ENCODE measurements at regions not wholly inside any gene's neighbourhood (a gene's known extent, or its start where the extent isn't known, plus 50 kb on each side); places are given as distances from the start of the nearest gene placed in this dataset.
"Not testable (repeated sequence)": the region's sequence is repeated elsewhere in the genome, so short reads cannot be mapped to it uniquely, and the experiment has no call there.

DNA sequence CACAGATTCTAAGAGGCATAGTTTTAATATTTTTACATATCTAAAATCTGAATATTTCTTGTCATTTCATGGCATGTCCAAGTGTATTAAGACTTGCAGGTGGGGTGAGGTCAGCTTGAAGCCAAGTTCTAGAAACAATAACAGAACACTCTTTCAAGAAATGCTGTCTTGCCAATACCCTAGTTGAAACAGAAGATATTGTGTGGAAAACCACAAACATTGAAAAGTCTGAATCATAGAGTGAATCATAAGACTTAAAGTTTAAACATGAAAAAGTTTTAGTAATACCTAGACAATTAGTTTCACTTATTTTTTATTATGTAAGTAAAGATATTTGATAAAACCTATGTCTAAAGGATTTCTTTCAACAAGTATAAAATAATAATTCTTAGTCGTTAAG, 191.5 kb upstream of the CAND1 start:
- Histone ChIP-seq H3K27ac (ENCODE audit: low read depth, low read length) (no peak overlapping the region), H3K36me3 (ENCODE audit: control insufficient read depth in 5 of 5, insufficient read depth in 5 of 5, low read length in 5 of 5) (no peaks in the 10 kb centered on the region), H3K9ac (ENCODE audit: low read length in 5 of 5) (no peak overlapping the region), H3K9me3 (ENCODE audit: control insufficient read depth in 5 of 5, low read length in 5 of 5) (no peaks in the 10 kb centered on the region), H3K27me3 (ENCODE audit: control insufficient read depth in 5 of 5, insufficient read depth in 4 of 5, low read length in 5 of 5) (peaks cover 0 to 2% (median 0%) of the 10 kb centered on the region in 5 donors), H3K4me3 (ENCODE audit: low read depth in 1 of 5, low read length in 5 of 5) (no peak overlapping the region), H3K4me1 (ENCODE audit: control insufficient read depth in 5 of 5, insufficient read depth in 5 of 5, low read length in 5 of 5) (no peaks in the 10 kb centered on the region)

DNA sequence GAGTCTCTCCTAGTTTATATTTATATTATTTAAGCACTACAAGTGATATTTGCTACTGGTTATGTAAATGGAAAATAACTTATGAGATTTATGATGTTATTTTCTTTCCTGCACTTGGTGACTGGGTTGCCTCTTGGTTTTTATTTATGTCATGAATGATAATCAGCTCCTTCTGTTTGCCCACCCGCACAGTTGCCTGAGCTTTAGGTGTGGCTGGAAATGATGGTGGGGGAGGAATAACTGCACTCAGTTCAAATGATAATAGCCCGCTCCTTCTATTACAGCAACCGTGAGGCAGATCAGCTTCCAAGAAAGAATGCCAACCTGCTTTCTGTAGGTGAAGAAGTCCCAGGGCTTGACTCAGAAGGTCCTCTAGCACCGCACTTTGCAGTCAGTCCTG, 190.2 kb upstream of the CAND1 start:
- H3K36me3 ChIP-seq (ENCODE audit: control insufficient read depth in 5 of 5, insufficient read depth in 5 of 5, low read length in 5 of 5), result no peaks in the 10 kb centered on the region
- no peak overlapping the region for H3K27ac ChIP-seq (ENCODE audit: low read depth, low read length)
- H3K9ac ChIP-seq (ENCODE audit: low read length in 5 of 5), result no peak overlapping the region
- H3K4me3 ChIP-seq (ENCODE audit: low read depth in 1 of 5, low read length in 5 of 5), result no peak overlapping the region
- no peaks in the 10 kb centered on the region for H3K4me1 ChIP-seq (ENCODE audit: control insufficient read depth in 5 of 5, insufficient read depth in 5 of 5, low read length in 5 of 5)
- H3K9me3 ChIP-seq (ENCODE audit: control insufficient read depth in 5 of 5, low read length in 5 of 5), result no peaks in the 10 kb centered on the region
- peaks cover 0 to 2% (median 0%) of the 10 kb centered on the region in 5 donors for H3K27me3 ChIP-seq (ENCODE audit: control insufficient read depth in 5 of 5, insufficient read depth in 4 of 5, low read length in 5 of 5)

DNA sequence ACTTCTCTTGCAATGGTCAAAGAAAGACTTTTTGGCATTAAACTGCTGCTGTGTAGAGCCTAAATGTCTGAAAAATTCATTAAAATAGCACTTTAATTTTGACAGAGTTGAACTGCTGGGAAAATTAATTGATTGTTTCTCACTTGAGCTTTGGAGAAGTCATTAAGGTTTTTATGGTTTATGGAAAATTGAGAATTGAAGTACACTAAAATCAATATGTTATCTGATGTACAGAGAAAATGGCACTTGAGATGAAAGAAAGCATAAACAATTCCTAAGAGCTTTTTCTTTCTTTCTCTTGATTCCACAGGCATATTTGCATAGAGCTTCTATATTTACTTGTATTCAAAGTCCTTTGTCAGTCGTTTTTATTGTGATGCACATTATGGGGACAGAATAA, 188.5 kb upstream of the CAND1 start:
- Histone ChIP-seq H3K9me3 (ENCODE audit: control insufficient read depth in 5 of 5, low read length in 5 of 5) (no peaks in the 10 kb centered on the region), H3K9ac (ENCODE audit: low read length in 5 of 5) (no peak overlapping the region), H3K36me3 (ENCODE audit: control insufficient read depth in 5 of 5, insufficient read depth in 5 of 5, low read length in 5 of 5) (no peaks in the 10 kb centered on the region), H3K27ac (ENCODE audit: low read depth, low read length) (no peak overlapping the region), H3K4me3 (ENCODE audit: low read depth in 1 of 5, low read length in 5 of 5) (no peak overlapping the region), H3K4me1 (ENCODE audit: control insufficient read depth in 5 of 5, insufficient read depth in 5 of 5, low read length in 5 of 5) (no peaks in the 10 kb centered on the region), H3K27me3 (ENCODE audit: control insufficient read depth in 5 of 5, insufficient read depth in 4 of 5, low read length in 5 of 5) (no peaks in the 10 kb centered on the region)

DNA sequence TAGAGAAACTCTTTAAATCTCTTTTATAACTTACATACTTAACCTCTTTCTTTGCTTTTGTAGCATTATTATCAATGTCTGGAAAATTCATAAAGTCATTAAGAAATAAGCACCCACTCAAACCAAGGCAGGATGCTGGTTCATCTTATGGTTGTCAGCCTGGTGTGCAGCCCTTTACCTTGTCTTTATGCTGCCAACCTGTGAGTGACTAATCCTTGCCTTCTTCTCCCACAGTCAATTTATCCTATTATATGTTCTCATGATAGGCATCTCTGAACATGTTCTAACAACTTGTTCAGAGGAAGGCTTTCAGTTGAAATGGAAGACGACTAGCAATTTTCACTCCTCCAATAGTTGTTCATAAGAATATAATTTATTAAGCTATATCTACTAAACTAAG, 186.9 kb upstream of the CAND1 start:
- no peaks in the 10 kb centered on the region for H3K4me1 ChIP-seq (ENCODE audit: control insufficient read depth in 5 of 5, insufficient read depth in 5 of 5, low read length in 5 of 5)
- no peak overlapping the region for H3K27ac ChIP-seq (ENCODE audit: low read depth, low read length)
- no peaks in the 10 kb centered on the region for H3K27me3 ChIP-seq (ENCODE audit: control insufficient read depth in 5 of 5, insufficient read depth in 4 of 5, low read length in 5 of 5)
- H3K9ac ChIP-seq (ENCODE audit: low read length in 5 of 5), result no peak overlapping the region
- H3K4me3 ChIP-seq (ENCODE audit: low read depth in 1 of 5, low read length in 5 of 5), result no peak overlapping the region
- no peaks in the 10 kb centered on the region for H3K9me3 ChIP-seq (ENCODE audit: control insufficient read depth in 5 of 5, low read length in 5 of 5)
- no peaks in the 10 kb centered on the region for H3K36me3 ChIP-seq (ENCODE audit: control insufficient read depth in 5 of 5, insufficient read depth in 5 of 5, low read length in 5 of 5)

DNA sequence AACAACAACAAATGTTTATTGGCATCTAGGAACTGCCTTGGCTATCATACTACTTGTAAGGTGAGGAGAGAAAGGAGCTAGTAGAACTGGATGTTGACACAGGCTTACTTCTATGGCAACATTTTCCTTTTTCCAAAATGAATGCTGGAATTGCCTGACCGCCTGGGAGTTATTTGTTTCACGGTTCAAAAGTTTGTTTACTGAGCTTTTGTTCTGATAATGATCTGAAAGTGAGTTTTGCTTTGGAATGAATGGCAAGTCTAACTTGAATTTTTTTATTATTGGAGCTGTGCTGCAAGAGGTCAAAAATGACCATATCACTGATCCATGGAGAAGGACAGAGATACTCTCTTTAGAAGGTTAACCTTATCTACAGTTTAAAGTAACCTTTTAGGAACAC, 183.5 kb upstream of the CAND1 start:
- H3K27me3 ChIP-seq (ENCODE audit: control insufficient read depth in 5 of 5, insufficient read depth in 4 of 5, low read length in 5 of 5), result no peaks in the 10 kb centered on the region
- H3K4me1 ChIP-seq (ENCODE audit: control insufficient read depth in 5 of 5, insufficient read depth in 5 of 5, low read length in 5 of 5), result no peaks in the 10 kb centered on the region
- no peaks in the 10 kb centered on the region for H3K36me3 ChIP-seq (ENCODE audit: control insufficient read depth in 5 of 5, insufficient read depth in 5 of 5, low read length in 5 of 5)
- H3K27ac ChIP-seq (ENCODE audit: low read depth, low read length), result no peak overlapping the region
- no peaks in the 10 kb centered on the region for H3K9me3 ChIP-seq (ENCODE audit: control insufficient read depth in 5 of 5, low read length in 5 of 5)
- no peak overlapping the region for H3K9ac ChIP-seq (ENCODE audit: low read length in 5 of 5)
- H3K4me3 ChIP-seq (ENCODE audit: low read depth in 1 of 5, low read length in 5 of 5), result no peak overlapping the region

DNA sequence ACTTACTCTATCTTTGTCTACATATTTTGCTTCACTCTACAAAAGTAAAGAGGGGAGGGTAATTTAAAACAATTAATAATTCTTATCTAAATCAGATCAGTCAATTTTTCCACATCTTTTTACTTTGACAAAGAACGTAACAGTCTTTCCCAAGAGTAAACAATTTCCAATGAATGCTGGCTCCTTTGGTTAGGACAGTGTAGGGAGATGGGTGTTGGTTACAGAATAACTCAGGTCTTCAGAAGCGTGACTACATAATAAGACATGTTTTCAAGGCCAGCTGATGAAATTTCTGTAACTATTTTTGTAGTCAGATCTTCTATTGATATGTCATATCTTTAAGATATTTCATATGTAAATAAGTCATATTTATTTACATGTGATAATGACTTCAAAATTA, 183.0 kb upstream of the CAND1 start:
- H3K4me3 ChIP-seq (ENCODE audit: low read depth in 1 of 5, low read length in 5 of 5), result no peak overlapping the region
- H3K36me3 ChIP-seq (ENCODE audit: control insufficient read depth in 5 of 5, insufficient read depth in 5 of 5, low read length in 5 of 5), result no peaks in the 10 kb centered on the region
- no peak overlapping the region for H3K9ac ChIP-seq (ENCODE audit: low read length in 5 of 5)
- H3K9me3 ChIP-seq (ENCODE audit: control insufficient read depth in 5 of 5, low read length in 5 of 5), result no peaks in the 10 kb centered on the region
- H3K27me3 ChIP-seq (ENCODE audit: control insufficient read depth in 5 of 5, insufficient read depth in 4 of 5, low read length in 5 of 5), result no peaks in the 10 kb centered on the region
- no peak overlapping the region for H3K27ac ChIP-seq (ENCODE audit: low read depth, low read length)
- H3K4me1 ChIP-seq (ENCODE audit: control insufficient read depth in 5 of 5, insufficient read depth in 5 of 5, low read length in 5 of 5), result no peaks in the 10 kb centered on the region

DNA sequence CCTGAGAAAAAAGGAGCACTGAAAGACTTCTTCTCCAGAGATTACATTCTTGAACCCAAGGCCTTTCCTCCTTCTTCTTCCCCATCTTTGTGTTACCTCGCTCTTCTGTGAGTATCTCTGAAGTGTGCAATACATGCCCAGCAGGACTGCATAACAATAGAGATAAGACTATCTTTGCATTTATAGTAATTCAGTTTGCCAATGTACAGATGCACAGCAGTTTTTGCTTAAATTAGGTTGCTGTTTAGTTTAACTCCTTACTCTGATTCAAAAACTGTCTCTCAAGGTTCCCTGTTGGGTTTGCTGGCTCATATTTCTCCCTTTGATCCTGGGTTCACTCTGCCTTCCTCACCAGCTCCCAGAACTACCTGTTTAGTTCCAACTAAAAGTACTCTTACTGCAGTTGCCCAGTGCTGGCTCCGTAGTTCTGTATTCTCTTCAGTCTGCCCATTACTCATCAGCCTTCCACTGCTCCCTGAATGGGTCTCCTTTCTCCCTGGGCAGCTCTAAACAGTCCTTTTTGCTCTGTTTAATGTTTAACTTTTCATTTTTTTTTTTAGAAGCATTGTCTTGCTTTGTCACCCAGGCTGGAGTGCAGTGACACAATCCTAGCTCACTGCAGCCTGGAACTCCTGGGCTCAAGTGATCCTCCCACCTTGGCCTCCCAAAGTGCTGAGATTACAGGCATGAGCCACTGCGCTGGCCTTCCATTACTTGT, 180.6 kb upstream of the CAND1 start:
- H3K9ac ChIP-seq (ENCODE audit: low read length in 5 of 5), result no peak overlapping the region
- no peak overlapping the region for H3K4me3 ChIP-seq (ENCODE audit: low read depth in 1 of 5, low read length in 5 of 5)
- H3K9me3 ChIP-seq (ENCODE audit: control insufficient read depth in 5 of 5, low read length in 5 of 5), result no peaks in the 10 kb centered on the region
- no peaks in the 10 kb centered on the region for H3K4me1 ChIP-seq (ENCODE audit: control insufficient read depth in 5 of 5, insufficient read depth in 5 of 5, low read length in 5 of 5)
- H3K27ac ChIP-seq (ENCODE audit: low read depth, low read length), result no peak overlapping the region
- H3K36me3 ChIP-seq (ENCODE audit: control insufficient read depth in 5 of 5, insufficient read depth in 5 of 5, low read length in 5 of 5), result no peaks in the 10 kb centered on the region
- H3K27me3 ChIP-seq (ENCODE audit: control insufficient read depth in 5 of 5, insufficient read depth in 4 of 5, low read length in 5 of 5), result no peaks in the 10 kb centered on the region

DNA sequence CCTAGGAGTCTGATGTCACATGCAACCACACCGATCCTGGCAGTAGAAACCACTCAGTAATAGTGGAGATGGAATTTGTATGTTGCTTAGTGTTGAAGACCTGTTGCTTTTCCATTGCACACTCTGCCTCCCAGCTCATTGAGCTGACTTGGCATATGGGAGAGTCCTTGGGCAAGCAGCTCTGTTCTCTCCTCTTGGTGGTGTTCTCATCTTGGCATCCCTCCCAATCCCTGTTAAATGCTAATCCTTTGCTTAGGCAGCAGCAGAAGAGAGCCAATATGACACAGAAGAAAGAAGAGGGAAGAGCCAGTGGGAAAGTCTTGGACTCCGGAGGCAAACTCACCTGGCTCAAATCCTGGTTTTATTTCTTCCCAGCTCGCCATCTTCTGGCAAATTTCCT, 178.0 kb upstream of the CAND1 start:
- H3K9me3 ChIP-seq (ENCODE audit: control insufficient read depth in 5 of 5, low read length in 5 of 5), result no peaks in the 10 kb centered on the region
- H3K4me3 ChIP-seq (ENCODE audit: low read depth in 1 of 5, low read length in 5 of 5), result no peak overlapping the region
- H3K36me3 ChIP-seq (ENCODE audit: control insufficient read depth in 5 of 5, insufficient read depth in 5 of 5, low read length in 5 of 5), result no peaks in the 10 kb centered on the region
- no peak overlapping the region for H3K27ac ChIP-seq (ENCODE audit: low read depth, low read length)
- no peak overlapping the region for H3K9ac ChIP-seq (ENCODE audit: low read length in 5 of 5)
- H3K27me3 ChIP-seq (ENCODE audit: control insufficient read depth in 5 of 5, insufficient read depth in 4 of 5, low read length in 5 of 5), result no peaks in the 10 kb centered on the region
- H3K4me1 ChIP-seq (ENCODE audit: control insufficient read depth in 5 of 5, insufficient read depth in 5 of 5, low read length in 5 of 5), result peaks cover 0 to 2% (median 0%) of the 10 kb centered on the region in 5 donors

DNA sequence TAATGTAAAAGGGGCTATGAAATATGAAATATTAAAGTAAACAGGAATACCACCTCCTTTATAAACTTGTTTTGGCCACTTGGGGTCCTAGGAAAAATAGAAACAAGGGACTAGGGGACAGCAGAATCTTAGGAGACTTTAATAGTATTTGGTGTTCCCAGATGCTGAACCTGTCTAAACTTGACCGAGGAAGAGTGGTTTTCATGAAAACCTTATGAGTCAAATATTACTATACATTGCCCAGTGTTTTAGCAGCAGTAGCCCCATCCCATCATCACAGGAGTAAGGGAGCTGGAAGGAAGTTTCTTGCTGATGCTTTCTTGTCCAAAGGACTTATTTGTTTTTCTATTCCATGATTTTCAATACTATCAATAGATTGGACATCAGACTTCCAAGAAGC, 177.5 kb upstream of the CAND1 start:
- H3K4me1 ChIP-seq (ENCODE audit: control insufficient read depth in 5 of 5, insufficient read depth in 5 of 5, low read length in 5 of 5), result peaks cover 0 to 7% (median 1%) of the 10 kb centered on the region in 5 donors
- H3K4me3 ChIP-seq (ENCODE audit: low read depth in 1 of 5, low read length in 5 of 5), result no peak overlapping the region
- no peaks in the 10 kb centered on the region for H3K9me3 ChIP-seq (ENCODE audit: control insufficient read depth in 5 of 5, low read length in 5 of 5)
- H3K27me3 ChIP-seq (ENCODE audit: control insufficient read depth in 5 of 5, insufficient read depth in 4 of 5, low read length in 5 of 5), result no peaks in the 10 kb centered on the region
- H3K27ac ChIP-seq (ENCODE audit: low read depth, low read length), result no peak overlapping the region
- H3K36me3 ChIP-seq (ENCODE audit: control insufficient read depth in 5 of 5, insufficient read depth in 5 of 5, low read length in 5 of 5), result no peaks in the 10 kb centered on the region
- H3K9ac ChIP-seq (ENCODE audit: low read length in 5 of 5), result no peak overlapping the region

DNA sequence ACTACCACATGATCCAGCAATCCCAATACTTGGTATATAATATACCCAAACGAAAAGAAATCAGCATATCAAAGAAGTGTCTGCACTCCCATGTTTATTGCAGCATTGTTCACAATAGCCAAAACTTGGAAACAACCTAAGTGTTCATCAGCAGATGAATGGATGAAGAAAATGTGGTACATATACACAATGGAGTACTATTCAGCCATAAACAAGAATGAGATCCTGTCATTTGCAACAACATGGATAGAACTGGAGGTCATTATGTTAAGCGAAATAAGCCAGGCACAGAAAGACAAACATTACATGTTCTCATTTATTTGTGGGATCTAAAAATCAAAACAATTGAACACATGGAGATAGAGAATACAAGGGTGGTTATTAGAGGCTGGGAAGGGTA, 176.2 kb upstream of the CAND1 start:
- H3K36me3 ChIP-seq (ENCODE audit: control insufficient read depth in 5 of 5, insufficient read depth in 5 of 5, low read length in 5 of 5); H3K27ac ChIP-seq (ENCODE audit: low read depth, low read length); H3K27me3 ChIP-seq (ENCODE audit: control insufficient read depth in 5 of 5, insufficient read depth in 4 of 5, low read length in 5 of 5); H3K4me3 ChIP-seq (ENCODE audit: low read depth in 1 of 5, low read length in 5 of 5); H3K9me3 ChIP-seq (ENCODE audit: control insufficient read depth in 5 of 5, low read length in 5 of 5); H3K9ac ChIP-seq (ENCODE audit: low read length in 5 of 5): not testable (repeated sequence)
- peaks cover 0 to 15% (median 9%) of the 10 kb centered on the region in 5 donors for H3K4me1 ChIP-seq (ENCODE audit: control insufficient read depth in 5 of 5, insufficient read depth in 5 of 5, low read length in 5 of 5)

Measured in subcutaneous abdominal adipose tissue (tissue), 5 donors.